GM19193 (cell line): ENCODE measurements at regions not wholly inside any gene's neighbourhood (a gene's known extent, or its start where the extent isn't known, plus 50 kb on each side); places are given as distances from the start of the nearest gene placed in this dataset.

Source experiments
- POLR2A ChIP-seq: IDR thresholded peaks from 4 replicates; pipeline ENCODE4 v1.6.1; 2011; ENCODE audit not compliant: insufficient read depth, insufficient read length; ENCODE audit errors: extremely low read depth

DNA sequence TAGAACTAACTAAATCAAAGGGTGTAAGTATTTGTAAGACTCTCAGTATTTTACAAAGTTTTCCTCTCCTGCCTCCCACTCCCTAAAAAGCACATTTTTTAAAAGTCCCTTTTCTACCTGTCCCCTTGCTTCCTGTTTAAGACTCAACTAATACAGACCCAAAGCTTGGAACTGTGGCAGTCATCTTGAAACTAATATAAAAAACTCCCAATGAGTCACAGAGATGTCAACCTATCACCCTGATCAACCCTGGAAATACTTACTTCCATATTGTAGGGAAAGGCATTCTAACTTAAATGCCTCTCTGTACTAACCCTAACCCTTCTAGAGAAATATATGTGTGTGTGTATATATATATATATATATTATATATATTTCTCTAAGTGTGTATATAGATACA, 184.8 kb downstream of the SPTSSA start:
- no peak for TF ChIP-seq POLR2A

DNA sequence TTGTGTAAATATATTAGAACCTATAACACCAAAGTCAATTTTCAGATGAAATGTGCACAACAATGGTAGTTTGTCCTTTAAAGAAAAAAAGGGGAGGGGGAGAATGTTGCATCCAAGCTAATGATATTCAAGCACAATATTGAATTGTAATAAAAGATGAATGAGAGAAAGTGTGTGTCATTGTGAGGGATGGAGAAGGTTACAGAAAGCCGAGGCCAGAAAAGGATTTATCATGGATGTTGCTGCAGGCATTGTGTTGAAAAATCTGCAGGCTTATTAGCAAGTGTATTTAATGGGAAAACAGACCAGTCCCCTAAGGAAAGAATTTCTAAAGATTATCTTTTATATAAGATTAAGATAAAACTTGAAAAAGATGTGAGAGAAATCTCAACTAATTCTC, 186.5 kb downstream of the SPTSSA start:
- TF ChIP-seq POLR2A = no peak

DNA sequence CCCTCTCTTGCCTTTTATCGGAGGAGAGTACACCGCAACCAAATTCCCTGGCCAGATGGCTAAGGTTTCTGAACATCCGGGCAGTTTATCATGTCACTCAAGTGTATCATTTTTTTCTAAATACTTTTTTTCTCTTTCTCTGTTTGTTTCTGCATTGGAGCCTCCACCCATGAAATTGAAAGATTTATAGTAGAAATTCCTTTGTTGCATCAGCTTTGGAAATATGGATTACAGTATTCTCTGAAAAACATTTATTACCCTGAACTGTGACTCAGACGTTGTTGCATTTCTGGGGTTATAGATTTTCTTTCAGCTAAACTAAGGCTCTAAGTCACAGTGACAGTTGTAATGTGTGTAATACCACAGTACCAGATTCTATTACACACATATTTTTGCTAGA, 187.0 kb downstream of the SPTSSA start:
- no peak for TF ChIP-seq POLR2A

DNA sequence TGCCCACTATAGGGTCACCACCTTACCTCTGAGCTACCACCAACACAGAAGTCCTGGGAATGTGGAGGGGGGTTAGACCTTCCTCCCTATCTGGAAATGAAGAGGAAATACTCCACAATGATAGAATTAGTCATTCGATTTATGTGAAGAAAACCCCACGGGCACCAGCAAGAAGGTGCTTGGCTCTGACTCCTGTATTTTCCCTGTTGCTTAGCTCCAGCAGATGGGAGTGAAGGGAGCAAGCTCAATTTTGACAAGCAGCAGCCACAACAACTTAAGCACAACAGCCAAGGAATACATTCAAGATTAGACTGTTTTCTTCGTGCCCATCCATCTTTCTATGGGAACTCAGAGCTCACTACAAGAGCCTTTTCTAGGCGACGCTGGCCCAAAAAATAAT, 191.7 kb downstream of the SPTSSA start:
- no peak for TF ChIP-seq POLR2A

DNA sequence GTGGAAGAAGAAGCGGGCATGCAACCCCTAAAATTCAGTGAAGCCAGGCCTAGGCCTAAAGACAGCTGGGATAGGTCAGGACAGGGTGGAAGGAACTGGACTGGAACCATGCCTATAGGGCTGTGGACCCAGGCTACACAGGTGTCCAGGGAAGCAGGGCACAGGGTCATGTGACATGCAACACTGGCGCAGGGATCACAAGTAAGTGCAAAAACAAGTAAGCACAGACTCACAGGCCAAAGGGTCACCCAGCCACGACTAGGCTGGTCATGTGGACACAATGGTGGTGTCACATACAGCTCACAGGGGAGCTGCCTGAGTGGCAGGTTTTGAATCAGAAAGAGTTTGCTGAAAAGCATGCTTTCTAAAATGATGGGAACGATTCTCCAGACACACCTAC, 195.7 kb downstream of the SPTSSA start:
- TF ChIP-seq POLR2A = no peak

DNA sequence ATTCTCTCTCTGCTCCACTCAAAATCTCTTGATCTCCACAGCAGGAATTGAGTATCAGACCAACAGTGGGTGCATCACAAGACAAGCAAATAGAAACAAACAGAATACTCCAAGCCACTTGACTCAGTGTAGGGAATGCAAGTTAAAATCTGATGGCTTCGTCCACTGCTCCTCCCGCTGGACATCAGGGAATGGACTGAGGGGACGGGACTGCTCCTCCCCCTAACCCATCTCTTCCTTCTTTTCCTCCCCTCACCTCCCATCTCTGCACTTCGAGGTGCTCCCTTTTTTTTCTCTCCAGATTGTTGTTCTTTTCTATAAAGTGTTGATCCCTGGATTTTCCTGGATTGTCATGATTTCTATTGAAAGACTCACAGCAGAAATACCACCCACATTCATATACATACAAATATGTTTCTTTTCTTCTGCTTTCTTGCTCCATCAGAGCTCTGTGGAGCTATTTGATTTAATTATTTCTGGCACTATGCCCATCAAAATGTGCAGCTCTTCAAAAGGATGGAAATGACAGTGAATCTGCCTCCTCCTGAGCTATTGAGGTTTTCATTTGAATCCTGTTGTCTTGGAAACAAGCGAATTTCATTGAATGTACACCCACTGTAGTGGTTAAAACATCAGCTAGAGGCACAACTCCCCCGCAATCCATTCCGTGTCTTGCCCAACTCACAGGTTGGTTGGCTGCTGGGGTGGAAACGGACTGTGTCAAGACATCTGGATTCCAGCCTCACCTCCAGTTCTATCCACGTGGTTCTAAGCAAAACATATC, 199.7 kb downstream of the SPTSSA start:
- TF ChIP-seq POLR2A = no peak

DNA sequence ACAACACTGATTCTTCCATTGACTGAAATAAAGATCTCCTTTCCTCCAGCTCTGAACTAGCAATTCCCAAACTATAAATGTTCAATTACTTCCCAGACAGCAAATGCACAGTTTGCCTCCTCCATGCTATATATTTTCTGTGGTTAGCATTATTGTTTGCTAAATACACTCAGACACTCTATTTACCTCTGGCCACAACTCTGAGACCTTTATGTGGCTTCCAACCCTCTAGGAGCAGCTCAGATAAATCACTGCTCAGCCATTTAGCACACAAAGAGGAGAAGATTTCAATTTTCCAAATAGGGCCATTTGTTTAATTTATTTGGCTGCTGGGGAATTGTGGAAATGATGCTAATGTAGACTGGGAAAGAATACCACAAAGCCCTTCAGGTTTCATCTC, 202.0 kb downstream of the SPTSSA start:
- no peak for TF ChIP-seq POLR2A

DNA sequence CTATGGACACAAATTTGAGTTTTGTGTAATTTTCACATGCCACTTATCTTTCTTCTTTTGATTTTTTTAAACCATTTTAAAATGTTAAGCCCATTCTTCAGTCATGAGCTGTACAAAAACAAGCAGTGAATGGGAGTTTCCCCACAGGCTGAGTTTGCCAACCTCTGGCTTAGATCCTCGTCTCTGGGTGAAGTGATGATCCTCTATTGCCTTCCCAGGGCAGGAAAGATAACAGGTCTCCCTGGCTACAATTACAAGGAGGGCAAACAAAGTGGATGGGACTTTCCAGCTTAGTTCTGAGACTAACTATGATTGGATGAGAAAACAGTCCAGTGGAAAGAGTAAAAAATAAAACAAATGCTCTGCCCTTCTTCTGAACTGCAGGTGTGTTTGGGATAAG, 203.7 kb downstream of the SPTSSA start:
- TF ChIP-seq POLR2A = no peak

DNA sequence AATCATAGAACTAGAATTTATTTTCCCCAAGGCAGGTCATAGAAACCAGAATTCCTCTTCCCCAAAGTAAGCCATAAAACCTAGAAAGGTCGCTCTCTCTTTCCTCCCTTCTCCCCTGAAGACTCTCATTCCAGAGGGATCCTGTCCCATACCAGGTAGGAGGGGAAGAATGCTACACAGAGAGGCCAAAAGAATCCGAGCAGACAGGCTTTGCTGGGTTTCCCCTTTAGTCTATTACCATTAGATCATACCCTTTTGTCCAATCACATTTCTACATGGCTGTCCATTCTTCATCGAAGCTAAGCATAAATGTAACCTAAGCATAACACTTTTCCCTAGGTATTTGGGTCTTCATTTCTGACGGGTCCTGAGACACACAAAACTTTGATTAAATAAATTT, 204.5 kb downstream of the SPTSSA start:
- TF ChIP-seq POLR2A = no peak

DNA sequence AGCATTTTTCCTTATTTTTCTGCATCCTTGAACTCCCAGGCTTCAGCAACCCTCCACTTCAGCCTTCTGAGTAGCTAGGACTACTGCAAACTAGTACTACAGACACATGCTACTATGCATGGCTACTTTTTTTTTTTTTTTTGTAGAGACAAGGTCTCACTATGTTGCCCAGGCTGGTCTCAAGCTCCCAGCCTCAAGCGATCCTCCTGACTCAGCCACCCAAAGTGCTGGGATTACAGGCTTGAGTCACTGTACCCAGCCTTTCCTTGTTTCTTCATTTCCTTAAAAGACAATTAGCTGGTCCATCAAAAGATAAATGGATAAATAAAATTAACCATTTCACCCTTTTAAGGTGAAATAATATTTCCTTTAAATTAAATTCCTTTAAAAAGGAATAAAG, 205.8 kb downstream of the SPTSSA start:
- TF ChIP-seq POLR2A = no peak

DNA sequence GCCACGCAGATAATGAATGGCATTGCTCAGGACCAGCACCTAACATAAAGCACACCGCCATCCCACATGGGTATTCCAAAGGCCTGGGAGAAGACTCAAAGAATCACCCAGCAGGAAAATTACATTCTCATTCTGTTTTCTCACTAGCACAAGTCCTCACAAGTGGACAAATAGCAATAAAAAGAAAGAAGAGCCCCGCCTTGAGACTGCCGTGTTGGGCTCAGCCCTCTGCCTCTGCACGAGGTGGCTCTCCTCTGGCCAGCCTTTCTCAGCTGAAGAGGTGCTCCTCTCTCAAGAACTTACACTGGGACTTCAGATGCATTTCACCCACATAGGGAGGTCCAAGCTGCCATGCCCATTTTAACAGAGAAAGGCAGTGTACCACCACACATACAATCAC, 207.5 kb downstream of the SPTSSA start:
- no peak for TF ChIP-seq POLR2A

DNA sequence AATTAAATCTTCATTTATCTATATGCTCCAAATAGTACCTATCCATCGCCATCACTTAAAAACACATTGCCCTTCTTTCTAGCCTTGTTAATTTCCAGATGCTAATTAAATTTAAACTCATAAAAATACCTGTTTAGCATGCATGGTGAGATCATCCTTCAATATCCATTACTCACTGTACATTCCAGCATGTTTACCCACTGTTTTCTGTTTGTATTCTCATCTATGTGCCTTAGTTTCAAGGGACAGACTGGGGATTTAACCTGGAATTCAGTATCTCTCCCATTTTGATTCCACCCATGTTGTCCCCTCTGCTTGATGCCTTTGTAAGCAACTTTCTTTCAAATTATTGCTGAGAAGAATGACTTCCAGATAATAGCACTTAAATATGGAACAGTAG, 208.0 kb downstream of the SPTSSA start:
- TF ChIP-seq POLR2A = no peak

DNA sequence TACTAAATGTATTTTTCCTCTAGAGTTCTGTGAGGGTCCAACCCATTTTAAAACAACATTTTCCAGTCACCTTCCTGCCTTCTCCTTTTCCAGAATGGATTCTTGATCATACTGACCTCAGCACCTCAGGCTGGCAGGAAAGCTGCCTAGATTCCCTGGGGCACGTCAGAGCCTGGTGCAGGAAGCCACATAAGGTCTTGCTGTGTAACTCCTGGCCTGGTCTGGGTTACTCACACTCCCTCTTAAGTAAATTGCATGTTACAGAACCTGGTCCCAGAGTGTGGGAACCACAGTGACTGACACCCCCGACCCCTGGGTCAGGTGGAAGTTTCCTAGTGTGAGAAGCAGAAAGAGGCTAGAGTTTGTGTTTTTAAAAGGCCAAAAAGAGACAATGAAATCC, 209.8 kb downstream of the SPTSSA start:
- TF ChIP-seq POLR2A = no peak

DNA sequence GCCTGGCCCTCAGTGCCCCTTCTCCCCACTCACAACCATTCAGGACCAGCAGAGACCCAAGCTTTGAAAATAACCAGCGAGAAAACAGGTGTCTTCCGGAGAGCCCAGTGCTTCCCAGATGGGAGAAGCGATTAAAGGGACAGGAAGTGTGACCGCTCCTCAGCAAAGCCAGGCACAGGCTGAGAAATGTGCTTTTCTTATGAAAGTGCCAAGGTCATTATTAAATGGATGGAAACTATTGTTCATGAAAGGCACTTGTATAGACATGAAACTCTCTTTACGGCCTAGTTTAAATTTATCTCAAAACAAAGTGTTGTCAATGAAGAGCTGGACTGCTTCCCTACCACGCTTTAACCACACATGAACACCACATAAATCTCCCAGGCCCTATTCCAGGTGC, 210.4 kb downstream of the SPTSSA start:
- TF ChIP-seq POLR2A = no peak

DNA sequence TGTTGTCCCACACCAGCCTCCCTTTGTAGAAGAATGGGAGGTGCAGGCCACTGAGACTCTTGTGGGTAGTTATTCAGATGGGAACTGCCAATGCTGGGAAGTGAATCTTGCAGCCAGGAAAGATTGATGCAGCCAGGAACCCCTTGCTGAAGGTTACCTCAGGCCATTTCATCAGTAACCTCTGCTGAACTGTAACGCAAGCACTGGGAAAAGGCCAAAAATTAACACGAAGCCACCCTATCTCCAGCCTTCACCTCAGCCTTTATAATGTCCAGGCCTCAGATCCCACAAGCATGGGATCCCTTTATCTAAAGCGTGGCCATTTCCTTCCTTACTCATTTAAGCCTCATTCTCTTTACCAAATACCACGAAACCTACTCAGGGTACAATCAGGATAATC, 211.1 kb downstream of the SPTSSA start:
- TF ChIP-seq POLR2A = no peak

DNA sequence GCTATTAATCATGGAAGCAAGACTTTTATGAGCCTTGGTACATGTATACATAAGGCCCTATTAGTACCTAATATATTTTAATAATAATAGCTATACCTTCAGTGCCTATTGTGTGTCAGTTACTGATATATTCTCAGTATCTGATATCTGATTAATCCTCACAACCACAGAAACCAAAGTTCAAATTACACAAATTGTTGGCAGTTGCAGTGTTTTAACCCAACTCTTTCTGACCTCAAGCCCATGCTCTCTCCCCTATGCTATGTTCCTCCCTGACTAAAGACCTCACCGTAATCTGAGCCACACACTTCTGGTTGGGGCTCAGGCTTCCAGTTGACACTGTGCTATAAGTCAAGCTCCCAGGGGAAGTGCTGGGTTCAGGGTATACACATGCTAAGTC, 214.4 kb downstream of the SPTSSA start:
- TF ChIP-seq POLR2A = no peak

DNA sequence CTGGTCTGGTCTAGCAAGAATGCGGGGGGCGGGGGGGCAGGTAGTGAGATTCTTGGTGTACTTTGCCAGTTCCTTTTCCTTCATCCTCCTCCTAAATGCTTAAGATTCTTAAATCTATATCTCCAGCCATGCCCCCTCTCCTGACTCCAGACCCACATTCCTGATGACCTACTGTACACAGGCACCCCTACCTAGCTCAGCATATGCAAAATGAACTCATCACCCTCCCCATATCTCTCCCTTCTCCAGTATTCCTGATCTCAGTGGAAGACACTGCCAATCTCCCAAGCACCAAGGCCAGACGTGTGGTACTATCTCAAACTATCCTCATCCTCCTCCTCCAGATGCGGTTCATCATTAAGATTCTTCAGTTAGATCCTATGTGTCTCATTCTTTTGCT, 215.8 kb downstream of the SPTSSA start:
- no peak for TF ChIP-seq POLR2A

DNA sequence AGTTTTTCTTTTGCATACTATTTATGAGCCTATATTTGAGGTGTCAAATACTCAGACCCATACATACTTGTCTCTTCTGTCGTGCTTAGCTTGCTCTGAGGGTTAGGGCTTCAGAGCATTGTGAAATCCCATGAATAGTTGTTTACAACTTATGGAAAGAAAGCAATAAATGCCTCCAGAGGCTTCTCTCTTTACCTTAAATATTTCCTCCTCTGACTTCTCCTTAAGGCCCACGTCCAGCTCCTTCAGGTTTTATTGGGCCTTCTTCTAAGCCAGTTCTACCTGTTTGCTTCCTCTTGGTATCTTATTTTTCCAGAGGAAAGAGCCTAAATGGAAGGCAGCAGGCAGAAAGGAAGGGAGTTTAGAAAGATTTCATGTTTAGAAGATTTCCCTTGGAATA, 218.6 kb downstream of the SPTSSA start:
- TF ChIP-seq POLR2A = no peak

DNA sequence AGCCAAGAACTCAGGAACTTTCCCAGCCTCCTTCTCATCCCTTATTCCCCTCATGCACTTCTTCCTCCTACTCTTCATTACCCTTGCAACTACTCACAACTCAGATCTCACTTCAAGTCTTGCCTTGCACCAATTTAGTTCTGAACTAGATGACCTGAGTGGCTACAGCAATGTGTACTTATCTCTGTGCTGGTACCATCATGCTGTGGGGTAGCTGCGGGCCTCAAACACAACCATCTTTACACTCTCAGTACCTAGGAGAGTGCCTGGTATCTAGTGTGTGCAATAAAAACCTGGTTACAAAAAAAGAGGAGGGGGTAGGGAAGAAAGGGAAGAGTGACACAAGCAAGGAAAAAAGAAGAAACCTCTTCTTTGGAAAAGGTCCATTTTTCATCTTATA, 219.0 kb downstream of the SPTSSA start:
- no peak for TF ChIP-seq POLR2A
